ENCODE measurements at regions not wholly inside any gene's neighbourhood (a gene's known extent, or its start where the extent isn't known, plus 50 kb on each side); places are given as distances from the start of the nearest gene placed in this dataset.

- TF ChIP-seq CTCF (optimal IDR thresholded peaks at IDR 0.05 in 1 of 3, IDR thresholded peaks at IDR 0.05 in 1 of 3, conservative IDR thresholded peaks at IDR 0.05 in 1 of 3; ENCODE audit: extremely low read depth in 1 of 3, insufficient read depth in 2 of 3, low read length in 3 of 3), result no peak
- TF ChIP-seq EZH2 (IDR thresholded peaks at IDR 0.05; ENCODE audit: low read length), result no peak
Measured at GRCh38 chr2:234570476-234570875, 73.6 kb upstream of the ARL4C start.

Data from keratinocyte (primary cell).